ENCODE measurements at regions not wholly inside any gene's neighbourhood (a gene's known extent, or its start where the extent isn't known, plus 50 kb on each side); places are given as distances from the start of the nearest gene placed in this dataset.
"Not testable (repeated sequence)": the region's sequence is repeated elsewhere in the genome, so short reads cannot be mapped to it uniquely, and the experiment has no call there.

DNA sequence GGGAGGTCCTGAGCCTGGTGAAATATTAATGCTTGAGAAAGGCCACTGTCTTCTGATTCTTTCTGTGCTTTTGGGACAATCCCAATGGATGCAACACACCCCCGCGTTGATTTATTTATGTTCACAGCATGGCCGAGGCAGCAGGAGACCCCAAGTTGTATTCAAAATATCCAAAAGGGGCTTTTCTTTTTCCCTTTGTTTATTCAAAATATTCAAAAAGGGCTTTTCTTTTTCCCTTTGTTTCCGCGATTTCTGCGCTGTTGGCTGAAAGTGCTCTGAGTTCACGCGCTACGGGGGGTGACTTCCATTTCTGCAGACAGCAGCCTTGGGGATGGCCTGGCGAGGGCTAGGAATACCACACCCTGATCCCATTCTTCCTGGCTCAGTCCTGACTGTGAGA, 59.5 kb upstream of the PPP2R3B start:
- Histone ChIP-seq H3K27ac (ENCODE audit: extremely low read depth, low read depth, low read length) (no peak overlapping the region), H3K4me1 (ENCODE audit: control insufficient read depth, insufficient read depth, low read length) (no peaks in the 10 kb centered on the region), H3K9me3 (ENCODE audit: control insufficient read depth, insufficient read depth, low read depth, low read length) (no peaks in the 10 kb centered on the region), H3K4me3 (ENCODE audit: low read depth, low read length) (no peak overlapping the region), H3K36me3 (ENCODE audit: control insufficient read depth in 2 of 2, insufficient read depth in 1 of 2, low read length in 2 of 2) (no peaks in the 10 kb centered on the region)
- no peak for TF ChIP-seq ZNF223 (tag by site-specific recombination; IDR thresholded peaks at IDR 0.05)
- TF ChIP-seq IKZF3 (tag by site-specific recombination; IDR thresholded peaks at IDR 0.05), result no peak
- TF ChIP-seq, protein P1, sequence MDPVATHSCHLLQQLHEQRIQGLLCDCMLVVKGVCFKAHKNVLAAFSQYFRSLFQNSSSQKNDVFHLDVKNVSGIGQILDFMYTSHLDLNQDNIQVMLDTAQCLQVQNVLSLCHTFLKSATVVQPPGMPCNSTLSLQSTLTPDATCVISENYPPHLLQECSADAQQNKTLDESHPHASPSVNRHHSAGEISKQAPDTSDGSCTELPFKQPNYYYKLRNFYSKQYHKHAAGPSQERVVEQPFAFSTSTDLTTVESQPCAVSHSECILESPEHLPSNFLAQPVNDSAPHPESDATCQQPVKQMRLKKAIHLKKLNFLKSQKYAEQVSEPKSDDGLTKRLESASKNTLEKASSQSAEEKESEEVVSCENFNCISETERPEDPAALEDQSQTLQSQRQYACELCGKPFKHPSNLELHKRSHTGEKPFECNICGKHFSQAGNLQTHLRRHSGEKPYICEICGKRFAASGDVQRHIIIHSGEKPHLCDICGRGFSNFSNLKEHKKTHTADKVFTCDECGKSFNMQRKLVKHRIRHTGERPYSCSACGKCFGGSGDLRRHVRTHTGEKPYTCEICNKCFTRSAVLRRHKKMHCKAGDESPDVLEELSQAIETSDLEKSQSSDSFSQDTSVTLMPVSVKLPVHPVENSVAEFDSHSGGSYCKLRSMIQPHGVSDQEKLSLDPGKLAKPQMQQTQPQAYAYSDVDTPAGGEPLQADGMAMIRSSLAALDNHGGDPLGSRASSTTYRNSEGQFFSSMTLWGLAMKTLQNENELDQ (tag by site-specific recombination; IDR thresholded peaks at IDR 0.05; ENCODE audit: low read depth), result no peak
- TF ChIP-seq ZNF248 (tag by site-specific recombination; IDR thresholded peaks at IDR 0.05), result no peak
- TF ChIP-seq ZNF658 (tag by site-specific recombination; IDR thresholded peaks at IDR 0.05), result no peak
- no peak for TF ChIP-seq ZNF449 (tag by site-specific recombination; IDR thresholded peaks at IDR 0.05)
- no peak for TF ChIP-seq ZNF747 (tag by site-specific recombination; IDR thresholded peaks at IDR 0.05)
- TF ChIP-seq, protein P2, sequence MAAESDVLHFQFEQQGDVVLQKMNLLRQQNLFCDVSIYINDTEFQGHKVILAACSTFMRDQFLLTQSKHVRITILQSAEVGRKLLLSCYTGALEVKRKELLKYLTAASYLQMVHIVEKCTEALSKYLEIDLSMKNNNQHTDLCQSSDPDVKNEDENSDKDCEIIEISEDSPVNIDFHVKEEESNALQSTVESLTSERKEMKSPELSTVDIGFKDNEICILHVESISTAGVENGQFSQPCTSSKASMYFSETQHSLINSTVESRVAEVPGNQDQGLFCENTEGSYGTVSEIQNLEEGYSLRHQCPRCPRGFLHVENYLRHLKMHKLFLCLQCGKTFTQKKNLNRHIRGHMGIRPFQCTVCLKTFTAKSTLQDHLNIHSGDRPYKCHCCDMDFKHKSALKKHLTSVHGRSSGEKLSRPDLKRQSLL (tag by site-specific recombination; IDR thresholded peaks at IDR 0.05), result no peak
- TF ChIP-seq, protein P3, sequence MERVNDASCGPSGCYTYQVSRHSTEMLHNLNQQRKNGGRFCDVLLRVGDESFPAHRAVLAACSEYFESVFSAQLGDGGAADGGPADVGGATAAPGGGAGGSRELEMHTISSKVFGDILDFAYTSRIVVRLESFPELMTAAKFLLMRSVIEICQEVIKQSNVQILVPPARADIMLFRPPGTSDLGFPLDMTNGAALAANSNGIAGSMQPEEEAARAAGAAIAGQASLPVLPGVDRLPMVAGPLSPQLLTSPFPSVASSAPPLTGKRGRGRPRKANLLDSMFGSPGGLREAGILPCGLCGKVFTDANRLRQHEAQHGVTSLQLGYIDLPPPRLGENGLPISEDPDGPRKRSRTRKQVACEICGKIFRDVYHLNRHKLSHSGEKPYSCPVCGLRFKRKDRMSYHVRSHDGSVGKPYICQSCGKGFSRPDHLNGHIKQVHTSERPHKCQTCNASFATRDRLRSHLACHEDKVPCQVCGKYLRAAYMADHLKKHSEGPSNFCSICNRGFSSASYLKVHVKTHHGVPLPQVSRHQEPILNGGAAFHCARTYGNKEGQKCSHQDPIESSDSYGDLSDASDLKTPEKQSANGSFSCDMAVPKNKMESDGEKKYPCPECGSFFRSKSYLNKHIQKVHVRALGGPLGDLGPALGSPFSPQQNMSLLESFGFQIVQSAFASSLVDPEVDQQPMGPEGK (tag by site-specific recombination; IDR thresholded peaks at IDR 0.05), result no peak
- no peak for TF ChIP-seq ZNF146 (tag by site-specific recombination; IDR thresholded peaks at IDR 0.05)
- no peak for TF ChIP-seq ATF2 (tag by site-specific recombination; IDR thresholded peaks at IDR 0.05; ENCODE audit: low read depth)
- TF ChIP-seq ZNF626 (tag by site-specific recombination; IDR thresholded peaks at IDR 0.05), result no peak
- POLR2A ChIA-PET, result no interaction called here
- CTCF ChIA-PET, result no interaction called here

GRCh38 chrX:447052-447451, 60.3 kb upstream of the PPP2R3B start:
- CTCF ChIA-PET, result no interaction called here
- Histone ChIP-seq H3K36me3 (ENCODE audit: control insufficient read depth in 2 of 2, insufficient read depth in 1 of 2, low read length in 2 of 2) (no peaks in the 10 kb centered on the region), H3K27ac (ENCODE audit: extremely low read depth, low read depth, low read length) (no peak overlapping the region), H3K4me3 (ENCODE audit: low read depth, low read length) (no peak overlapping the region), H3K4me1 (ENCODE audit: control insufficient read depth, insufficient read depth, low read length) (no peaks in the 10 kb centered on the region), H3K9me3 (ENCODE audit: control insufficient read depth, insufficient read depth, low read depth, low read length) (no peaks in the 10 kb centered on the region)
- TF ChIP-seq ZNF121 (tag by site-specific recombination; IDR thresholded peaks at IDR 0.05), result peak; percentile 29; the same call in 1 of the 2 replicates
- TF ChIP-seq YY2 (tag by site-specific recombination; IDR thresholded peaks at IDR 0.05), result no peak
- POLR2A ChIA-PET, result no interaction called here

DNA sequence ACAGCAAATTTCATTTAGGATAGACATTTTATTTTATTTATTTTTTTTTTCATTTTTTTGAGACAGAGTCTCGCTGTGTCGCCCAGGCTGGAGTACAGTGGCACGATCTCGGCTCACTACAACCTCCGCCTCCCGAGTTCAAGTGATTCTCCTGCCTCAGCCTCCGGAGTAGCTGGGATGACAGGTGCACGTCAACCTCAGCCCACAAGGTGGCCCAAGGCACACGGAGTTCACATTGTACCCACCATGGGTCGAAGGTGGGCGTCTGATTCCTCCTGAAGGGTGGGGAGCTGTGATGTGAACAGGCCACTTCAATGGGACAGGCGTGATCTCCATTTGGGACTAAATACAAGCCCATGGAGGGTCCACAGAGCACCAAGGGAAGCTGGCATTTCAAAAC, 65.0 kb upstream of the PPP2R3B start:
- POLR2A ChIA-PET; H3K4me3 ChIP-seq (ENCODE audit: low read depth, low read length): not testable (repeated sequence)

More for the DNA sequence above, 65.0 kb upstream of the PPP2R3B start:
- CTCF ChIA-PET; H3K27ac ChIP-seq (ENCODE audit: extremely low read depth, low read depth, low read length); H3K9me3 ChIP-seq (ENCODE audit: control insufficient read depth, insufficient read depth, low read depth, low read length); H3K36me3 ChIP-seq (ENCODE audit: control insufficient read depth in 2 of 2, insufficient read depth in 1 of 2, low read length in 2 of 2); H3K4me1 ChIP-seq (ENCODE audit: control insufficient read depth, insufficient read depth, low read length): not testable (repeated sequence)

Data from HEK293 (cell line).